ENCODE measurements at regions not wholly inside any gene's neighbourhood (a gene's known extent, or its start where the extent isn't known, plus 50 kb on each side); places are given as distances from the start of the nearest gene placed in this dataset.

DNA sequence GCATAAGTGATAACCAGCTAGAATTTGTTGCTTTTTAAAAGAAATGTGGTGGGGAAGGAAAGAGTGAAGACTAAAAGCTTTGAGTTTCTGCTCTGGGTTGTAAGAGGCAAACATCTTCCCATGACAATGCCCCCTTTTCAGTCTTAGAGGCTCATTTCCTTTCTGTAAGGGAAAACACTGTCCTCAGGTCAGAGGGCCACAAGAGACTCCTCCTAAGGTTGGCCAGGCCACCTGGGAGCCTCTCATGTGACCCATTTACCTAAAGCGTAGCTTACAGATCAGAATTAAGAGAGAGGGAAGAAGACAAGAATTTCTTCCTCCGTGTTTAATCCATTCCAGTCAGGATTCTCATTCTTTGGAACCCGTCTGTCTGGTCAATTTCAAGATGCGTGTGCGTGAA is 220.4 kb upstream of the HEY2 start:
- no peak for TF ChIP-seq POLR2AphosphoS5 (IDR thresholded peaks at IDR 0.05; ENCODE audit: insufficient read depth in 1 of 2, low read depth in 1 of 2)
- TF ChIP-seq CTCF (IDR thresholded peaks at IDR 0.05): no peak
- no peak for TF ChIP-seq POLR2A (IDR thresholded peaks at IDR 0.05)
- intact Hi-C loops (cut with DNase I): no loop called here

DNA sequence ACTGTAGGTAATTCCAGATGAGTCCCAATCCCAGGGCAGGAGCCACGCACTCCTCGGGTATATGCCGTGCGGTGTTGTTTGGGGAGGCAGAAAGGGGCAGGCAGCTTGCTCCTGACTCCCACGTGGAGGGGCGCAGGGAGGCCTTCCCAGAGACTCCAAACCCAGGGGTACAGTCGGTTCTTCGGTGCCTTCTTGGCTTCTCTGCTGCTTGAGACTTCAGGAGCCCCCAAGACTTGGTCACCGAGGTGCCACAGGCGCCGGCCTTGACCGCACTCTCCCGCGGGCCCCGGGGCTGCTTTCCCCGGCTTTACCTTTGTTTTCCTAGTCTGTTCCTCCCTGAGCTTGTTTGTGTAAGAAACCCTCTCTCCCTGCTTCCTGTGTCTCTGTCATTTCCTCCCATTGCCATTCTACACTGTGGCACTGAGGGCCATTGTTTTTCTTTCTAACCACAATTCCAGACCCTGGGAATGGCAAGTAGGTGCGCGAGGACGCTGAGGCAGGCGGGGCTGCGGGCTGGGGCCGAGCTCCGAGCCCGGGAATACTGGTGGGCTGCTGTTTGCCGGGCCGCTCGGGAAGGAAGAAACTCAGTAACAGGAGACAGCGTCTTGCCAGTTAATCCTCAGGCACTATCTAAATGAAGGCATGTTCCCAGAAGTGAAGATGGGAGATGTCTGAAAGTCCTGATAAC is 215.6 kb upstream of the HEY2 start:
- no peak overlapping the region for H3K4me3 ChIP-seq
- intact Hi-C loops (cut with DNase I): no loop called here
- H3K9me3 ChIP-seq: no peaks in the 10 kb centered on the region
- TF ChIP-seq POLR2A (IDR thresholded peaks at IDR 0.05) (no peak), CTCF (IDR thresholded peaks at IDR 0.05) (no peak), POLR2AphosphoS5 (IDR thresholded peaks at IDR 0.05; ENCODE audit: insufficient read depth in 1 of 2, low read depth in 1 of 2) (no peak)
- H3K4me1 ChIP-seq: no peaks in the 10 kb centered on the region
- H3K36me3 ChIP-seq: no peaks in the 10 kb centered on the region
- no peak overlapping the region for H3K27ac ChIP-seq
- H3K27me3 ChIP-seq: no peaks in the 10 kb centered on the region
- DNase-seq (ENCODE audit: extremely low spot score in 2 of 2): no peak

More for the DNA sequence above, 220.4 kb upstream of the HEY2 start:
- no peaks in the 10 kb centered on the region for H3K36me3 ChIP-seq
- H3K4me3 ChIP-seq: no peak overlapping the region
- no peak for DNase-seq (ENCODE audit: extremely low spot score in 2 of 2)
- no peak overlapping the region for H3K27ac ChIP-seq
- no peaks in the 10 kb centered on the region for H3K27me3 ChIP-seq
- no peaks in the 10 kb centered on the region for H3K4me1 ChIP-seq
- H3K9me3 ChIP-seq: no peaks in the 10 kb centered on the region

GRCh38 chr6:125534430-125535263 is 214.8 kb upstream of the HEY2 start:
- no peak for TF ChIP-seq POLR2AphosphoS5 (IDR thresholded peaks at IDR 0.05; ENCODE audit: insufficient read depth in 1 of 2, low read depth in 1 of 2)
- no peak for TF ChIP-seq POLR2A (IDR thresholded peaks at IDR 0.05)
- TF ChIP-seq CTCF (IDR thresholded peaks at IDR 0.05): no peak
- H3K9me3 ChIP-seq: no peaks in the 10 kb centered on the region
- no peak overlapping the region for H3K4me3 ChIP-seq
- intact Hi-C loops (cut with DNase I): no loop called here
- no peaks in the 10 kb centered on the region for H3K4me1 ChIP-seq
- no peak for DNase-seq (ENCODE audit: extremely low spot score in 2 of 2)
- no peak overlapping the region for H3K27ac ChIP-seq
- H3K27me3 ChIP-seq: no peaks in the 10 kb centered on the region
- no peaks in the 10 kb centered on the region for H3K36me3 ChIP-seq

GRCh38 chr6:125537090-125537489 is 212.3 kb upstream of the HEY2 start:
- Histone ChIP-seq H3K27ac (no peak overlapping the region), H3K27me3 (no peaks in the 10 kb centered on the region), H3K4me3 (no peak overlapping the region), H3K4me1 (no peaks in the 10 kb centered on the region), H3K9me3 (no peaks in the 10 kb centered on the region), H3K36me3 (no peaks in the 10 kb centered on the region)
- DNase-seq (ENCODE audit: extremely low spot score in 2 of 2): no peak
- TF ChIP-seq POLR2A (IDR thresholded peaks at IDR 0.05) (no peak), CTCF (IDR thresholded peaks at IDR 0.05) (no peak), POLR2AphosphoS5 (IDR thresholded peaks at IDR 0.05; ENCODE audit: insufficient read depth in 1 of 2, low read depth in 1 of 2) (no peak)
- intact Hi-C loops (cut with DNase I): no loop called here

DNA sequence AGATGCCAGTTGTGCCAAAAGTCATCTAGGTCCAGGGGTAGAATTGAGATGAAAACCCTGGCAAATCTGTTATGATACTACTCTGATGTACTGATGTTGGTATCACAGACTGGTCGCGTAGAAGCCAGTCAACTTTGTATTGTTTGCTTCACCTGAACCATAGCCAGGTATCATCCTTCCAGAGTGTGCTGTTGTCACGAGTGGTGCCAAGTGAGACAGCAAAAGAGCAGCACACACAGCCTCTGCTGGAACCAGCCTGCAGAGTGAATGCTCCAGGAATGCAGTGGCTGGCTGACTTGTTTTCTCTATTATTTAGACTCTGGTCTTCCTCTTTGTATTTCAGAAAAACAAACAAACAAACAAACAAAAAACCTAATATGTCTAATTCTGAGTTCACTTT is 209.5 kb upstream of the HEY2 start:
- intact Hi-C loops (cut with DNase I): no loop called here

More for the DNA sequence above, 209.5 kb upstream of the HEY2 start:
- DNase-seq (ENCODE audit: extremely low spot score in 2 of 2): no peak
- Histone ChIP-seq H3K27me3 (no peaks in the 10 kb centered on the region), H3K36me3 (no peaks in the 10 kb centered on the region), H3K27ac (no peak overlapping the region), H3K9me3 (no peaks in the 10 kb centered on the region), H3K4me1 (no peaks in the 10 kb centered on the region), H3K4me3 (no peak overlapping the region)
- TF ChIP-seq POLR2AphosphoS5 (IDR thresholded peaks at IDR 0.05; ENCODE audit: insufficient read depth in 1 of 2, low read depth in 1 of 2) (no peak), POLR2A (IDR thresholded peaks at IDR 0.05) (no peak), CTCF (IDR thresholded peaks at IDR 0.05) (no peak)

All from vagina (tissue), 2 donors.